ENCODE measurements at regions not wholly inside any gene's neighbourhood (a gene's known extent, or its start where the extent isn't known, plus 50 kb on each side); places are given as distances from the start of the nearest gene placed in this dataset.
"Not testable (repeated sequence)": the region's sequence is repeated elsewhere in the genome, so short reads cannot be mapped to it uniquely, and the experiment has no call there.

- DNase-seq = no peak
These were observed 650.7 kb upstream of the GRID2 start for GRCh38 chr4:91653067-91653466.

DNA sequence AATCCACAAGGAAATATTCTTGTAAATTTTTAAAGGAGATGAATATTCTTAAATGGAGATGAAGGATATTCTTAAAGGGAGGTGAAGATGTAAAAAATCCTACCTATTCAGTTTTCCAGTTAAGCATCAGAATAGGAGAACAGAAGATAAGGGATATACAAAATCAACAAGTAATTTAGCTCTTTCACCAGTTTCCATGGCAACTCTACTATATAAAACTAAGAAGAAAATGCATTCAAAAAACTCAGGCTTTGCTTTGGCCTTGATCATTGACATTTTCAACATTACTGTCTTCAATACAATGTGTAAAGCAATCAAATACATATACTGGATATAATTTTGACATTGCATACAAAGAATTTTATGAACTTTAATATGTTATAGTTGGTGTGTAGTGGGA, 622.7 kb upstream of the GRID2 start:
- no peak for DNase-seq

GRCh38 chr4:91681544-91681943, 622.2 kb upstream of the GRID2 start:
- no peak for DNase-seq

DNA sequence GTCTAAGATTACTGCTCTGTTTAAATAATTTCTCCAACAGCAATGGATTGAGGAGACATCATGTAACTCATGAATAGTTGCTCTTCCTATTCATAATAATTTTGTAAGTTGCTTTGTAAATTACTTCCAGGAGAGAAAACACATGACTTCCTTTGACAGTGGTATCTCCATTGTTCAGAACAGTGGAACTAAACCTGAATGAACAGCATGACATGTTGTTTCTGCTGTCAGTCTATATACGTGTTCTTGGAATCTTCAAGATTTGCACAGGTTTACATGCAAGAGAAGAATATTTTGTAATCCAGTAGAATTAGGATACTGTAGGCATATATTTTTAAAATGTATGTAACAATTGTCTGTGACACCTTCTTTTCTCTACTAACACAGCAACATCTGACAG, 618.8 kb upstream of the GRID2 start:
- DNase-seq = no peak

DNA sequence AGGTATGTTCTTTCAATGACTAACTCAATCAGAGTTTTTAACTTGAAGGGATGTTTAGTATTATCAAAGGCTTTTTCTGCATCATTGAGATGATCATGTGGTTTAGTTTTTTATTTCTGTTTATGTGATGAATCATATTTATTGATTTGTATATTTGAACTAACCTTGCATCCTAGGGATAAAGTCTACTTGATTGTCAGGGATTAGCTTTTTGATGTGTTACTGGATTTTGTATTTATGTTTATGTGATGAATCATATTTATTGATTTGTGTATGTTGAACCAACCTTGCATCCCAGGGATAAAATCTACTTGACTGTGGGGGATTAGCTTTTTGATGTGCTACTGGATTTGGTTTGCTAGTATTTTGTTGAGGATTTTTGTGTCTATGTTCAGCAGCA, 615.4 kb upstream of the GRID2 start:
- no peak for DNase-seq

DNA sequence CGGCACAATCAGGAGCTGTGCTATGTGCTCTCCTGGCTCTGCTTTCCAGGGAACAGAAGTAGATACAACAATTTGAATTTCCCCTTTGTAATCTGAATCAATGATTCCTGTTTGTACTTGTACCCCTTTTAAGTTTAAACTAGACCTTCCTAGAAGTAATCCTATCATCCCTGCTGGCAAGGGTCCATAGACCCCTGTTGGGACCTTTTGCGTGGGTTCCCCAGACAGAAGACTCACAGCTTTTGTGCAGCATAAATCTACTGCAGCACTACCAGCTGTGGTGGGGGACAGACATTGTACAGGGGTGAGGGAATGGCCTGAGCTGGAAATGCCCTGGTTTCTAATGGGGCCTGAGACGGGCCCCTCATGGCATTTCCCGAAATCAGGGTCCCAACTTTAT, 604.1 kb upstream of the GRID2 start:
- not testable (repeated sequence) for DNase-seq

DNA sequence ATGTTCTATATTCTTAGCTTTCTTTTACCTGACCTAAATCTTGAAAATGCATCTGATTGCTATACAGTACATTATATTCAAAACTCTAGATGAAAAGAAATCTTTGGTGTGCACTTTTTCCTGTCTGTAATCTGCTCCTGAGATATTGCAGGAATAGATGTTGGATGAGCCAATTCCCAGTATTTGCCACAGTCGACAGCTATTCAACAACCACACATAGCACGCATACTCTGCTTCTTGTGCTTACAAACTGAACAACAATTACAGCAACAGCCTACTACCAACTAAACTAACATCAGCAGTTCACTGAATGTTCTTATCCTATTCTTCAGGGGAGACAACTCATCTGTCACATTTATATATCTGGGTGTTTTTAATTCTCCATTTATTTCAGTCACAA, 573.9 kb upstream of the GRID2 start:
- DNase-seq = no peak

DNA sequence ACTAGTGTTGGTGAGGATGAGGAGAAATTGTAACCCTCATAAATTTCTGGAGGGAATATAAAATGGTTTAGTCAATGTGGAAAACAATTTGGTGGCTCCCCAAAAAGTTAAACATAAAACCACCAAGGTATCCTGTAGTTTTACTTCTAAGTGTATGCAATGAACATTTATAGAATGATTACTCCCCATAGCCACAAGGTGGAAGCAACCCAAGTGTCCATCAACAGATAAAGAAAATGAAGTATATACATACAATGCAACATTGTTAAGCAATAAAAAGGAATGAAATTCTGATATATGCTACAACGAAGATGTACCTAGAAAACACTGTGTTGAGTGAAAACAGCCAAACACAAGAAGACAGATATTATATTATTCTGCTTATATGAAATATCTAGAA, 569.1 kb upstream of the GRID2 start:
- DNase-seq = no peak

- DNase-seq = not testable (repeated sequence)
These were observed 564.9 kb upstream of the GRID2 start for GRCh38 chr4:91738831-91739230.

DNA sequence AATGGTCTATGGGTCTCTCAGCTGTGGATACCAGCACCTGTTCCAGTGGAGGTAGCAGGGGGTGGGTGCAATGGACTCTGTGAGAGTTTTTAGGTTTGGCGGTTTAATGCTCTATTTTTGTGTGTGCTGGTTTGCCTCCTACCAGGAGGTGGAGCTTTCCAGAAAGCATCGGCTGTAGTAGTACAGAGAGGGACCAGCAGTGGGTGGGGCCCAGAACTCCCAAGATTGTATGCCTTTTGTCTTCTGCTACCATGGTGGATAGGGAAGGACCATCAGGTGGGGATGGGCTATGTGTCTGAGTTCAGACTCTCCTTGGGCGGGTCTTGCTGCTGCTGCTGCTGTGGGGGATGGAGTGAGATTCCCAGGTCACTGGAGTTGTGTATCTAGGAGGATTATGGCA, 557.2 kb upstream of the GRID2 start:
- DNase-seq = no peak

GRCh38 chr4:91751961-91752360, 551.8 kb upstream of the GRID2 start:
- no peak for DNase-seq

DNA sequence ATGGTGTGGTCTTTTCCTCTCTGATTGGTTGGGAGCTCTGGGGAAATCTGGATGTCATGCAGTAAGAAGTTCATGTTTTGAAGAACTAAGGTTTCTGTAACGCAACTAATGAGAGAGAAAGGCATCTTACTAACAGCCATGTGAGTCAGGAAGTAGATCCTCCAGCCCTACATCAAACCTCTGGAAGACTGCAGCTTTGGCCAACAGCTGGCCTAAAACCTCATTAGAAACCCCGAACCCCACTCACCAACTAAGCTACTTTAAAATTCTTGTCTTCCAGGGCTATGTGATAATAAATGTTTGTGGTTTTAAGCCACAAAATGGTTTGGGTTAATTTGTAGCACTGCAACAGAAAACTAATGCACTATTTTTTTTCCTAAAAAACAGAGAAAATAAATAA, 549.0 kb upstream of the GRID2 start:
- DNase-seq = no peak

DNA sequence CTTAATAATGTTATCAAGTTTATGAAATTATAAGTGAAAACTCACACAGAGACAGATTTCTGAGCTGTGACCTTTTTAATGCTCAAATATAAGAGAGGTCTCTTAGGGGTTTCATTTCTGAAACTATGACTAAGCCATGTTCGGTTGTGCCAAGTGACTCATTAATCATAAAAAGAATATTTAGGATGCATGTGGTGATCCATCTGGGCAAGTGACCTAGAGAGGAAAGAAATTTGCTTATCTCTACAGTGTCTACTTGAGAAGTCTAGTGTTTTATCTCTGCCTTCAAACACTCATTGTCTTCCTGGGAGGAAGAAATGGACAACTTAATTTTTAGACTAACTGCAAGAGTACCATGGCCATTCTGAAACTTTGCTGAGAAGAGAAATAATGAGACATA, 545.3 kb upstream of the GRID2 start:
- no peak for DNase-seq

- DNase-seq = no peak
These were observed 539.7 kb upstream of the GRID2 start for GRCh38 chr4:91764085-91764484.

DNA sequence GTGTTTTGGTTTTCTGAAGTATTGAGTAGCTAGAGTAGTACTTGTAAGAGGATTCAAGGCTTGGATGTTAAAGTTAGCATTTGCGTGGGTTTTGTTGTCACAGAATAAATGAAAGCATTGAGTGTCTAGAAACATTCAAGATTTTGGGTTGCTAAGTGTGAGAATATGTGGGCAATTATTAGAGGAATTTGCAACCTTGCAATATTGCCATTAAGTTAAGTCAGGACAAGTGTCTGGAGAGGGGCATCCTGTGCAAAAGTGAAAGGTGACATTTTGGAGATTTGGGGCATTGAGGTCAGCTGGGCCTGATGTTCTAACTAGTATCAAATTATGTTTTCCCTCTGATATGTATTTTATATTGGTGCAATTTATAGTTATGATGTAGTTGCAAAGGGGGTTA, 533.9 kb upstream of the GRID2 start:
- DNase-seq = no peak

- not testable (repeated sequence) for DNase-seq
These were observed 512.1 kb upstream of the GRID2 start for GRCh38 chr4:91791631-91792030.

DNA sequence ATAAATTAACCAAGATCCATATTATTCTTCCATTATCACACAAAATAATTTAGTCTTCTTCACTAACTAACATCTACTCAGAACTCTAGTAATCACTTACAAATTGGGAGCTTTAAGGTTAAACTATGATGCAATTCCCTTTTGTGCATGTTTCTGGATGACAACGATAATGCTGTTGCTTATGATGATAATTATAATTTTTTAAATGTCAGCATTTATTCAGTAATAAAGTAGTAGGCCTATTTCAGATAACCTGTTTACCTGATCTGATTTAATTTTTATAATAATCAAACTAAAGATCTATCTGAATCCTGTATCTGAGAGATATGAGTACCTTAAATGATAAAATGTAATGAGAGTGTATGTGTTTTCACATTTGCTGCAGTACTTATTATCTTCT, 507.8 kb upstream of the GRID2 start:
- no peak for DNase-seq

DNA sequence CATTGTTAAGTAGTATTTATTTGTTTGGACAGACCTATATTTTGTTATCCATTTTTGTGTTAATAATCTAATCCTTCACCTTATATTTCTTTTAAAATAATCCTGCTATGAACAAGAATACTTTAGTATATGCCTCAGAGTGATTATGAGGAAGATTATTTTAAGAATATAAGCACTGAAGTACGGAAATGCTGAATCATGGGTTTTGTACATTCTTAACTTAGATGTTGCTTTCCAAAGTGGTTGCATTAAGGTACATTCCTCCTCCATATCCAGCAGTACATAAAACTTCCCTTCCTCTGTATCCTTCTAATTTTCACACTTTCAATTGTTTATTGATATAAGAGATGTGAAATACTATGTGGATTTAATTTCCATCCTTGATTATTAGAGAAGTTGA, 491.4 kb upstream of the GRID2 start:
- DNase-seq = no peak

DNA sequence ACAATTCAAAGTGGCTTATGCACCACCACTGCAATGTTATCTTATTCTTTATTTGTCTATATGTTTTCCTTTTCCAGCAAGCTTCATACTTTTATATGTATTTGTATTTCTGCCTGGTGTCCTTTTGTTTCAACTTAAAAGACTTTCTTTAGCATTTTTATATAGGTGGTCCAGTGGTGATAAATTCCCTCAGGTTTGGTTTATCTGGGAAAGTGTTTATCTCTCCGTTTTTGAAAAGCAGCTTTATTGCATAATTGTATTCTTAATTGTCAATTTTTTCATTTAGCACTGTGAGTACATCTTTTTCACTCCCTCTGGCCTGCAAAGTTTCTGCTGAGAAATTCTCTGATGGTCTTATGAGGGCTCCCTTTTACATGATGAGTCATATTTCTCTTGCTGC, 479.0 kb upstream of the GRID2 start:
- DNase-seq = no peak

DNA sequence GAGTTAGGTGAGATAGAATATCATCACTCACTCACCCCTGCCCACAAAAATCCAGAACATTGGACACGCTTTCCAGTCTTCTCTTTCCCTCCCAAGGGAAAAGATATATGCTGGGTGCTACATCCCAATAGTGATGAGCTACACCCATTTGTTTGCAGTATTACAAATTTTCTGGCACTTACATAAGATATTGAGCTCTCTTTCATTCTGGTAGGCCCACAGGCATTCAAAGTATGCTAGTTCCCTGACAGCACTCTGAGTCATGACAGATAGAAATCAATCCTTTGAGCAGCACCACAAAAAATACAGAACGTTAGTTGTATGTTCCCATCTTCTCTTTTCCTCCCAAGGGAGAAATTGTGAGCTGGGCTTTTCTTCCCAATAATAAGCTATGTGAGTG, 477.6 kb upstream of the GRID2 start:
- no peak for DNase-seq

GRCh38 chr4:91827914-91828313, 475.9 kb upstream of the GRID2 start:
- DNase-seq = no peak

DNA sequence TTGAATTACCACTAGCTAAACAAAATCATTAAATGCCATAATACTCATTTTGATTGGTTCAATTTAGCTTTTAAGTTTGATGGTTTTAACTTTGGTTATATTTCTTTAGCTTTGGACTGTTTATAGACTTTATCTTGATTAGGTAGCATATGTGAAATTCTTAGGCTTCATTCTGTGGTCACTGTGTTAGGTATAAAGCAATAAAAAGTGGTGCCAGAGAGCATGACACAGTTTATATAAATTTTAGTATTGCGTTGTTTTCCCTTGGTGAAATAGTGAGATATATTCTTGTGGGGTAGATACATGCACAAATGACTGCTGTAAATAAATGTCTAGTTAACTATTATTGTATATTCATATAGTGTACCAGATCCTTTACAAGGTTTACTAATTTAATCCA, 474.2 kb upstream of the GRID2 start:
- DNase-seq = no peak

DNA sequence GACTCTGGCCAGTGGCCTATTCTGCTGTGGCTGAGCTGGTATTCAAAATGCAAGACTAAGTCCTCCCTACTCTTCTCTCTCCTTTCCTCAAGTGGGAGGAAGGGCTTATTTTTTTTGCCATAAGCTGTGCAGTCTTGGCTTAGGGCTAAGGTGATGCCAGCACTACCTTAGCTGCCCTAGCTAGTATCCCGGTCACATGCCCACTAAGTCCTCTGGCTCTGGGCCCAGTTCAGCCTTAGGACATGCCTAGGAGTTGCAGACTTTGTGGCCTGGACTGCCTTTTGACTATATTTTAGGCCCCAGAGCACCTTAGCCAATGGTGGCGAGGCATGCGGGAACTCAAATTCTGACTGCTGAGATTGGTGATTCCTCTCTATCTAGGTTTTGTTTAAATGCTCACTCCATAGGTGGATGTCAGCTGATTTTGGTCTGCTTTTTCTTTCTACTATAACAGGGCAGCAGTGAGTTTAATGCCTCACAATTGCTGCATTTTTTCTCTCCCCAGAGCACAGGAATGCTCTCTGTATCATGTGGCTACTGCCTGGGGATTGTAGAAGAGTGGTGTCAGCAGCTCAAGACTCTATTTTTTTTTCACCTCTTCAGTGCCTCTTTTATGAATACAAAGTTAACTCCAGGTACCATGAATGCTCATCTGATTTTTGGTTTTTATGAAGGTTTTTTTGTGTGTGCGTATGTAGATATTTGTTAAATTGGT, 472.9 kb upstream of the GRID2 start:
- DNase-seq = no peak

DNA sequence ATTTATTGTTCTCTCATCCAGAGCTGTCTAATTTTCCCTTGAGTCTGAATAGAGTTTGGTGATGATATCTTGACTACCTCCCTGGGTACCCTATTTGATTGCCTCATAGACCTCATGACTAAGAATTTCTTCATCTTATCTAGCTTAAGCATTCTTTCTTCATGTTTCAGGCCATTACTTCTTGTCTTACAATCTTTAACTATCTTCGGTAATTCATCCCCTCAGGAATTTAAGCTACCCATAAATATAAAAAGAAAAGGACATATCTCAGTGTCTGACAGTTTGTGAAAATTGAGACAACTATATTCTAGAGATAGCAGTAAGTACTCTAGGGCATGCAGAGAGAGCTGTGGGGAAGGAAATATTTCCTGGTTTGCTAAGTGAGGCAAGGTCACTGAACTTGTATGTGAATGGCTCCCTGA, 466.1 kb upstream of the GRID2 start:
- no peak for DNase-seq

- DNase-seq = no peak
These were observed 465.4 kb upstream of the GRID2 start for GRCh38 chr4:91838181-91838861.

Data from SHP77 (cell line).